Uterus (tissue), 3 donors: ENCODE measurements at regions not wholly inside any gene's neighbourhood (a gene's known extent, or its start where the extent isn't known, plus 50 kb on each side); places are given as distances from the start of the nearest gene placed in this dataset.

ENCODE experiments used
- DNase-seq, 2 donors: peaks; one replicate each; pipeline ENCODE4 v3.0.0-alpha.2; 2019 to 2020
- H3K27ac ChIP-seq, 2 donors: fragments of 200-600 bp; sonication (generic); 1 replicate in 1 of 2; 2 replicates in 1 of 2; pipeline ENCODE4 v1.5.1; 2016 to 2018
- H3K27me3 ChIP-seq, 2 donors: fragments of 200-600 bp; sonication (generic); one replicate each; pipeline ENCODE4 v1.5.1; 2018 to 2019; ENCODE audit warnings: control low read depth in 1 of 2
- H3K36me3 ChIP-seq, 2 donors: fragments of 200-600 bp; sonication (generic); one replicate each; pipeline ENCODE4 v1.5.1; 2019; ENCODE audit warnings: control low read depth in 1 of 2
- H3K4me1 ChIP-seq, 2 donors: fragments of 200-600 bp; sonication (generic); one replicate each; pipeline ENCODE4 v1.5.1; 2018 to 2019; ENCODE audit warnings: control low read depth in 1 of 2
- H3K4me3 ChIP-seq, 2 donors: fragments of 200-600 bp; sonication (generic); 1 replicate in 1 of 2; 2 replicates in 1 of 2; pipeline ENCODE4 v1.5.1; 2018 to 2019; ENCODE audit warnings: mild to moderate bottlenecking in 1 of 2
- H3K9me3 ChIP-seq, 2 donors: fragments of 200-600 bp; sonication (generic); one replicate each; pipeline ENCODE4 v1.5.1; 2019; ENCODE audit warnings: control low read depth in 1 of 2
- POLR2A ChIP-seq, 2 donors: fragments of 450-650 bp; IDR thresholded peaks; one replicate each; pipeline ENCODE4 v1.6.1; 2016; ENCODE audit warnings: antibody characterized with exemption in 2 of 2, mild to moderate bottlenecking in 1 of 2, moderate library complexity in 1 of 2
- intact Hi-C: fragments of 100-400 bp; cut with DNase I; formaldehyde crosslinking; loops from one replicate; pipeline ENCODE4 v1.15.1; 2023; ENCODE audit warnings: low total_unique reads
- TF ChIP-seq, protein P1 (sequence below), 4 experiments: fragments of 200-600 bp in 2 of 4; fragments of 450-650 bp in 2 of 4; sonication (generic) in 2 of 4; IDR thresholded peaks; one replicate each; pipeline ENCODE4 v1.5.1; 2016 to 2019; ENCODE audit warnings: antibody characterized with exemption in 4 of 4, mild to moderate bottlenecking in 2 of 4, moderate library complexity in 1 of 4
- donor health status: DM: yes; HTN: yes; CAD: no.

GRCh38 chr14:38505973-38506249, 250.0 kb upstream of the CLEC14A start:
- DNase-seq, result no peak
- H3K4me1 ChIP-seq, result no peaks in the 10 kb centered on the region

GRCh38 chr14:38505221-38505972, 249.5 kb upstream of the CLEC14A start:
- no peak for DNase-seq

More at GRCh38 chr14:38505973-38506249, 250.0 kb upstream of the CLEC14A start:
- no peak overlapping the region for H3K27ac ChIP-seq
- no peaks in the 10 kb centered on the region for H3K36me3 ChIP-seq
- no peak for TF ChIP-seq POLR2A (IDR thresholded peaks at IDR 0.05)
- TF ChIP-seq, protein P1, sequence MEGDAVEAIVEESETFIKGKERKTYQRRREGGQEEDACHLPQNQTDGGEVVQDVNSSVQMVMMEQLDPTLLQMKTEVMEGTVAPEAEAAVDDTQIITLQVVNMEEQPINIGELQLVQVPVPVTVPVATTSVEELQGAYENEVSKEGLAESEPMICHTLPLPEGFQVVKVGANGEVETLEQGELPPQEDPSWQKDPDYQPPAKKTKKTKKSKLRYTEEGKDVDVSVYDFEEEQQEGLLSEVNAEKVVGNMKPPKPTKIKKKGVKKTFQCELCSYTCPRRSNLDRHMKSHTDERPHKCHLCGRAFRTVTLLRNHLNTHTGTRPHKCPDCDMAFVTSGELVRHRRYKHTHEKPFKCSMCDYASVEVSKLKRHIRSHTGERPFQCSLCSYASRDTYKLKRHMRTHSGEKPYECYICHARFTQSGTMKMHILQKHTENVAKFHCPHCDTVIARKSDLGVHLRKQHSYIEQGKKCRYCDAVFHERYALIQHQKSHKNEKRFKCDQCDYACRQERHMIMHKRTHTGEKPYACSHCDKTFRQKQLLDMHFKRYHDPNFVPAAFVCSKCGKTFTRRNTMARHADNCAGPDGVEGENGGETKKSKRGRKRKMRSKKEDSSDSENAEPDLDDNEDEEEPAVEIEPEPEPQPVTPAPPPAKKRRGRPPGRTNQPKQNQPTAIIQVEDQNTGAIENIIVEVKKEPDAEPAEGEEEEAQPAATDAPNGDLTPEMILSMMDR (IDR thresholded peaks at IDR 0.05), result no peak
- no peak overlapping the region for H3K4me3 ChIP-seq
- no peaks in the 10 kb centered on the region for H3K9me3 ChIP-seq
- H3K27me3 ChIP-seq, result no peaks in the 10 kb centered on the region
- intact Hi-C loops, result no loop called here

GRCh38 chr14:38504175-38504574, 248.3 kb upstream of the CLEC14A start:
- Histone ChIP-seq H3K4me3 (no peak overlapping the region), H3K27me3 (no peaks in the 10 kb centered on the region), H3K9me3 (no peaks in the 10 kb centered on the region), H3K27ac (no peak overlapping the region), H3K4me1 (no peaks in the 10 kb centered on the region), H3K36me3 (no peaks in the 10 kb centered on the region)
- no peak for DNase-seq
- no peak for TF ChIP-seq POLR2A (IDR thresholded peaks at IDR 0.05)
- intact Hi-C loops, result no loop called here

More at GRCh38 chr14:38505221-38505972, 249.5 kb upstream of the CLEC14A start:
- no peak overlapping the region for H3K4me3 ChIP-seq
- no peaks in the 10 kb centered on the region for H3K36me3 ChIP-seq
- no peaks in the 10 kb centered on the region for H3K4me1 ChIP-seq
- H3K9me3 ChIP-seq, result no peaks in the 10 kb centered on the region
- intact Hi-C loops, result no loop called here
- H3K27me3 ChIP-seq, result no peaks in the 10 kb centered on the region
- H3K27ac ChIP-seq, result no peak overlapping the region
- TF ChIP-seq POLR2A (IDR thresholded peaks at IDR 0.05), result no peak
- TF ChIP-seq, protein P1 (IDR thresholded peaks at IDR 0.05), result no peak

DNA sequence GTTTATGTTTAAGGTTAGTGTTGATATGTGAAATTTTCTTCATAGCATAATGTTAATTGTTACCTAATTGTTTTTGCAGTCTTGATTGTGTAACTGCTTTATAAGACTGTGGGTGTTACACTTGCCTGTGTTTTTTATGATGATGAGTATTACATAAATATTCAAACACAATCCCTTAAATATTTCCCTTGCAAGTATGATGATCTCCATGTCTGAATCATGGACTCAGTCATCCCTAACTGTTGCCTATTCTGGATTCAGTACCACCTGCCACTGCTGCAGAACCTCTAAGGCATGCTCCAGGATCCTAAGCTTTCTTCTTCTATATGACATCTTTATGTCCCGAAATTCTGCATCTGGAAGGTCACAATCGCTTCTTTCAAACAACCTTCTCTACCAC, 246.3 kb upstream of the CLEC14A start:
- Histone ChIP-seq H3K9me3 (no peaks in the 10 kb centered on the region), H3K27ac (no peak overlapping the region), H3K36me3 (no peaks in the 10 kb centered on the region), H3K27me3 (no peaks in the 10 kb centered on the region), H3K4me1 (no peaks in the 10 kb centered on the region), H3K4me3 (no peak overlapping the region)
- DNase-seq, result no peak
- TF ChIP-seq, protein P1 (IDR thresholded peaks at IDR 0.05), result no peak
- TF ChIP-seq POLR2A (IDR thresholded peaks at IDR 0.05), result no peak
- intact Hi-C loops, result no loop called here

- intact Hi-C loops, result no loop called here
- Histone ChIP-seq H3K4me1 (no peaks in the 10 kb centered on the region), H3K4me3 (no peak overlapping the region), H3K9me3 (no peaks in the 10 kb centered on the region), H3K27me3 (no peaks in the 10 kb centered on the region), H3K36me3 (no peaks in the 10 kb centered on the region), H3K27ac (no peak overlapping the region)
- DNase-seq, result no peak
- TF ChIP-seq, protein P1 (IDR thresholded peaks at IDR 0.05), result no peak
- no peak for TF ChIP-seq POLR2A (IDR thresholded peaks at IDR 0.05)
Measured at GRCh38 chr14:38500125-38500524, 244.2 kb upstream of the CLEC14A start.

DNA sequence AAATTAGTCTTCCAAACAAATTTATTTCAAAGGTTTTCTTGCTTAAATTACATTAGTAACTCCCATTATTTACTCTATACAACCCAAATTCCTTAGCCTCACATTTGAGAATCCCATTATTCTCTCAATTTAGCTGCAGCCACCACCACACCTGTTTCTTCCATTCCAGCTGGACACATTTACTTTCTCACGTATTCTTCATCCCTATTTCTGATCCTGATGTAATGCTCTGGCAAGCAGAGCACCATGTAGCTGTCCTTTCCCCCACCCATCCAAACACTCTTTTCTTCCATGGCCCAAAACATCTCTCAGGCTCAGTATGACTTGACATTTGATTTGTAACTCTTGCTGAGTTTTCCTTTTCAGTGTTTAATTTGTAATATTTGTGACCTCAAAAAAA, 240.2 kb upstream of the CLEC14A start:
- Histone ChIP-seq H3K9me3 (no peaks in the 10 kb centered on the region), H3K27me3 (no peaks in the 10 kb centered on the region), H3K4me3 (no peak overlapping the region), H3K36me3 (no peaks in the 10 kb centered on the region), H3K4me1 (no peaks in the 10 kb centered on the region), H3K27ac (no peak overlapping the region)
- no peak for TF ChIP-seq POLR2A (IDR thresholded peaks at IDR 0.05)
- TF ChIP-seq, protein P1 (IDR thresholded peaks at IDR 0.05), result no peak
- intact Hi-C loops, result no loop called here
- DNase-seq, result no peak
